CD4-positive, alpha-beta T cell treated with Interleukin-17A for 1 hour (primary cell): ENCODE measurements at regions not wholly inside any gene's neighbourhood (a gene's known extent, or its start where the extent isn't known, plus 50 kb on each side); places are given as distances from the start of the nearest gene placed in this dataset.
"Not testable (repeated sequence)": the region's sequence is repeated elsewhere in the genome, so short reads cannot be mapped to it uniquely, and the experiment has no call there.

ENCODE experiments used
- DNase-seq: peaks from one replicate; pipeline ENCODE4 v3.0.0-alpha.2; 2020

DNA sequence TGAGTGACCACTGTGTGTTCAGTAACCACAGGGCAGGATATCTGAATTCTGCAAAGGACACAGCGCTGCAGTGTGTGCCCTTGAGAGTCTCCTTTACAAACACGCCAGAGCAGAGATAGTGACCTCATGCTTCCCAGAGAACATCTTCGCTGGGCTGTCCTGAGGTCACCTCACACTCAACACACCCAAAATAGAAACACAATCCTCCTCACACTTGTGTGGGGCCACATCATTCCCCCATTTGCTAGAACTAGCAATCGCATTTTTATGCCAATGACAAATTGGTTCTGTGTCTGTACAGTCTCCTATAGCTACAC lies 140.1 kb upstream of the NRIP1 start:
- DNase-seq, result no peak

- DNase-seq, result no peak
Observed at GRCh38 chr21:15206514-15206913, 141.7 kb upstream of the NRIP1 start.

DNA sequence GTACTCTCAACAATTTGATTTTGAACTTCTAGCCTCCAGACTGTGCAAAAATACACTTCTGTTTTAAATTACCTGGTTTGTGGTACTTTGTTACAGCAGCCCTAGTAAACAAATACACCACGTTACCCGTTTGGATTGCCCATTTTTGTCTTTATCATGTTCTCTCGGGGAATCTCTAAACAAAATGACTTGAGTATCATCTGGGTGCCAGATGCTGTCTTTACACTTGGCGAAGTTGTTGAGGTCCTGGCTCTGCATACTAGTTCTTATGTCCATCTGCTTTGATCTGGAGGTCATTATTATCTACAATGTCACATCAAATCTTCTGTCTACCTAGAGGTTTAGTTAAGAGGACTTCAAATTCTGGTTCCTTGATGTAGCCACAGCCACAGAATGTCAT lies 142.4 kb upstream of the NRIP1 start:
- DNase-seq, result no peak

GRCh38 chr21:15207635-15208370 lies 143.0 kb upstream of the NRIP1 start:
- DNase-seq, result no peak

GRCh38 chr21:15208786-15209185 lies 144.0 kb upstream of the NRIP1 start:
- DNase-seq, result no peak

DNA sequence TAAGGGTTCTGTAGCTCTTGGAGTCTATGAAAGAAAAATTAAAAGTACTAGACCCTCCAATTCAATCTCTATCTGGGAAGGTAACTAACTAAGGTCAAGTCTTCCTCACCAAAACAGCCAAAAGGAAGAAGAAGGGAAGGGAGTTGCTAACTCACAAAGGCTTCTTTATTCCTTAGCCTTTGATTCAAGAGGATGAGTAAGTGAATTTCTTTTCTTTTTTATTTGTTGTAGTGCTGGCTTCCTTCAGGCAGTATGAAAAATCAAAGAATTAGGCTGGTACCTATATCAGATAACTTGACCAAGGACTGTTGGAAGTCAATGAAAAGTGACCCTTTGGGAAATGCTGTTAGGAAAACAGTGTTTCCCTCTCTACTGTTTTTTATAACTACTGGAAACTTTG lies 144.4 kb upstream of the NRIP1 start:
- DNase-seq, result no peak

DNA sequence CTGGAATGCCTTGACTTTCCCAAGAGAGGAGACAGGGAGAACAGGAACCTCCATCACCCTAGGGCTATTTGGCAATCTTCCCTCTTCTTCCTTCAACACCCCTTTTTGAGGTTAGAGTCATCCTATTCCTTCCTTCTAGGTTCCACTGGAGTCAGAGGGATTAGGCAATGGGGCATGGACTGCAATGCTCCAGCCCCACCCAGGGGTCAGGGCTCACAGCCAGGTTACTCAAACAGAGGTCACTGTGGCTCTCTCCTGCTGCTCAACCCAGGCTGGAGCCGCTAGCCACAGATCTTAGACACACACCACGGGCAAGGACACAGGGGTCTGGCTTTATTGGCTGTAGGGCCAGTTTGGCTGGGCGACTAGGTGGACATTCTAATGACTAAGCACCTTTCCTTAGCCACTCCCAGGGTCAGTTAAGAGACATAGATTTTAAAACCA lies 145.5 kb upstream of the NRIP1 start:
- DNase-seq, result no peak

DNA sequence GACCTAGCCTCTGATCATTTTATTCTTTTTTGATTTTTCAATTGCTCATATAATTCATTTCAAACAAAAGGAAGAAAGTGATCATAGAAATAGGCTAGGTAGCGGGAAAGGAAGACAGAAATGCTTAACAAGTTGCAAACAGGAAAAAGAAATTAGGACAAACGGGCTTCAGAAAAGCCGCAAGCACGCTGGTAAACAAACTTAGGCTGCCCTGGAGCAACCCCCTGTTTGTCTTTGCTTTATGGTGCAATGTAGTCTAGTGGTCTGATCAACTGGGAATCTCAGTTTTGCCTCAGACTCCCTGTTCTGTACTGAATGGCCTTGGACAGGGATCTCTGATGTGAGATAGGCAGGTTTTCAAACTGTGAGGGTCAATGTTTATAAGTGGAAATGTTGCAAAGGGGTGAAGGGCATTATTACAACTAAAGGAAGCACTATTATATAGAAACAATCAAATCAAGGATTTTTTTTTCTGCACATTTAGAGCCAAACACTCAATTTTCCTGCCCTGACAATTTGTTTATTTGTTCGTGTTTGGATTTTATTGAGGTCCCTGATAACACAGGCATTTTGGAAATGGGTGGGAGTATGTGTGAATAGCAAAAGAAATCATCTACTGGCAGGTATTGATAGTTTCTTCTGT lies 146.8 kb upstream of the NRIP1 start:
- no peak for DNase-seq

- DNase-seq, result no peak
Observed at GRCh38 chr21:15212206-15212605, 147.4 kb upstream of the NRIP1 start.

DNA sequence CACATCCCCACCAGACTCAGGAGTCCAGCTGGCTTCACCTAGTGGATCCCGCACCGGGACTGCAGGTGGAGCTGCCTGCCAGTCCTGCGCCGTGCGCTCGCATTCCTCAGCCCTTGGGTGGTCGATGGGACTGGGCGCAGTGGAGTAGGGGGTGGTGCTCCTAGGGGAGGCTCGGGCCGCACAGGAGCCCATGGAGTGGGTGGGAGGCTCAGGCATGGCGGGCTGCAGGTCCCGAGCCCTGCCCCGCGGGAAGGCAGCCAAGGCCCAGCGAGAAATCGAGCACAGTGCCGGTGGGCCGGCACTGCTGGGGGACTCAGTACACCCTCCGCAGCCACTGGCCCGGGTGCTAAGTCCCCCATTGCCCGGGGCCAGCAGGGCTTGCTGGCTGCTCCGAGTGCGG lies 153.7 kb upstream of the NRIP1 start:
- not testable (repeated sequence) for DNase-seq

DNA sequence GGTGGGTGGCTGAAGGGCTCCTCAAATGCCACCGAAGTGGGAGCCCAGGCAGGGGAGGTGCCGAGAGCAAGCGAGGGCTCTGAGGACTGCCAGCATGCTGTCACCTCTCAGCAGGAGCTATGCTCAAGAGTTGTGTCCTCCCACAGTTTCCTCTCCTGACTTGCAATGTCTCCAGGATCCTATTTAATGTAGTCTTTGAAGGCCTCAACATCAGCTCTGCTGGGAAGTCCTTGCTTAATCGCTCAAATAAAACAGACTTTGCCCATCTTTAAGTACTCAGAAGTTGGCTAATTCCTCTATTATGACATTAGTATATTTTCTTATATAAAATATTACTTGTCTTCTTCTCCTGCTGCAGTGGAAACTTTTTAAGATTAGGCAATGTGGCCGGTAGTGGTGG lies 154.2 kb upstream of the NRIP1 start:
- DNase-seq, result no peak

- no peak for DNase-seq
Observed at GRCh38 chr21:15219894-15220293, 155.1 kb upstream of the NRIP1 start.

DNA sequence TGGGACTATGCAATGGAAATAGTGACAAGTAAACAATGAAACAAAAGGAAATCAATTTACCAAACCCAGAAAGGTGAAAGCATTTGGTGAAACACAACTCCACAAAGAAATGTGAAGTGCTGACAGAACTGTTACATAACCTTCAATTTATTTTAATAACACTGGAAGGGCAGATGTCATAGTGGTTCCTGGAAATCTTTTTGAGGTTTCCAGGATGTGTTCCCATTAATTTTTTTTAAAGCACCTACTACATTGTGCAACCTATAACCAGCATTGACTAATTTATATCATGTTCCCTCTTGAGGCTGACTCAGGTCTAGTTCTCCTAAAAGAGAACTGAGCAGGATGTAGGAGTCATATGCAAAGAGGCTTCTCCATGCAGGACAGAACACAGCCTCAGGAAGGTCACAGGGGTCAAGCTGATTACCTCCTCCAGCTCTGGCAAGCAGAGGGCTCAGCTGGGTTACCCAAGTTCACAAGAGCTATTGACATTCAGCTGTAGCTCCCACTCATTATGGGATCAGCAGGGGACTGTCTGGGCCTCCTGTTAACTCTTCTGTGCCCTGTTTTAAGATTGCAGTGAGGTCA lies 157.1 kb upstream of the NRIP1 start:
- no peak for DNase-seq

DNA sequence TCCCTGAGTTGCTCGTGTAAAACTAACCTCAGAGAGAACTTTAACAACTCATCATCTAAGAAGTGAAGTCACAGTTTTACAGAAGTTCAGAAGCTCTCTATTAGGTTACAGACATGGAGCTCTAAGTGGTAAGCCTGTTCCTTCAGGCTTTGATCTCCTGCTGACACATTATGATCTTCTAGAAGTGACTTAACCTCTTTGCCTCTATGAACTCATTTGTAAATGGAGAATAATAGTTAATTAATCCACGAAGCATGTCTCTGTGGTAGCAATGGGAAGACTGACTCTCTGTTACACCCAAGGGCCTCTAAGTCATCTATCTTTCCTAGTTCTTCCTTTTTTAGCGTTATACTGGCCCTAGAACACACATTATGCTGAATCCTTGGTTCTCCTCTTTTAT lies 157.9 kb upstream of the NRIP1 start:
- DNase-seq, result no peak

- no peak for DNase-seq
Observed at GRCh38 chr21:15224346-15225086, 159.7 kb upstream of the NRIP1 start.

DNA sequence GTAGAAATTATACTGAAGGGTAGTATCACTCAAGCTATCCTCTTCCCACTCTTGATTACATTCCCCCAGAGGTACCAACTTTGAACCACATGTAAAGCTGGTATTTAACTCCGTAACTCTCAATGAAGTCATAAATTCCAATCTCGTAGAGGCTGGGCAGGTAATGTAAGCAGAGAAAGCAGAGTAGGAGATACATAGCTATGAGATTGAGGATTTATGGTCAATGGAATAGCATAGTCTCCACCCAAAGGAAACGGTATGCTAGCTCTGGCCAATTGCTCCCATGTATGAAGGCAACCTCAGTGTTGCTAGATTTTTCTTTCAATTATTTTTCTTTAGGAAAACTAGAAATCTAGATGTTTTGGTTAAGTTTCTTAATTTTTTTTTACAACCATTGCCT lies 163.1 kb upstream of the NRIP1 start:
- DNase-seq, result no peak

DNA sequence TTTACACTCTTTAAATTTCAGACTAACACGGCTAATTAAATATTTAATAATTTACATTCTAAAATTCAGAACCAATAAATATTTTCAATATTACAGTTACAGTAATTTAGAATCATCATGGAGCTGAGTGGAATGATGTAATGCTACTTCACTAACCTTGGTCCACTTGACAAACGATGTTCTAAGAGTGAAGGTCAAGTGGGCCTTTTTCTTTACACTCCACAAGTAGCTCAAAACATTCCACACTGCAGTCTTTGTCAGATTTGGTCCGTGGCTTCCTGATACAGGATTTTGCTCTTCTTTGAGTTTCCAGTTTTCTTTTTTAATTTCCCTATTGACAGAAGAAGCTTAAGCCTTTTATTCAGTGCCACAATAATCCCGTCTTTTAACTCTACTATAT lies 164.6 kb upstream of the NRIP1 start:
- DNase-seq, result no peak

GRCh38 chr21:15233611-15234010 lies 168.8 kb upstream of the NRIP1 start:
- no peak for DNase-seq

DNA sequence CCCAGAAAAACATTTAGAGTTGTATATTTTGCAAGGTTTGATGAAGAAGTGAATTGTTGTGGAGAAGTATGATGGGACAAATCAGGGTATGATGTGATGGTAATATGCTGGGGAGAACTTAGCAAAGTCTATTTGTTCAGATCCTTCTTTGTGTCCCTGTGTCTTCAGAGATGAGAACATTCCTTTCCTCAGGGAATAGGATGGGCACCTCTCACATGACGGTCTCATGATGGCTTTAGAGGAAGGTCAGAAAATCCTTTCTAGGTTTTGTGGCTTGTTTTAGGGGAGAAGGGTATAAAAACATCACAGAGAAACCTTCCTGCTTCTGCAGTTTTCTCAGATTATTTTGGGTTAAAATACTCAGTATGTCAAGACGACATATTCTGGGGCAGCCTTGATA lies 171.3 kb upstream of the NRIP1 start:
- no peak for DNase-seq

DNA sequence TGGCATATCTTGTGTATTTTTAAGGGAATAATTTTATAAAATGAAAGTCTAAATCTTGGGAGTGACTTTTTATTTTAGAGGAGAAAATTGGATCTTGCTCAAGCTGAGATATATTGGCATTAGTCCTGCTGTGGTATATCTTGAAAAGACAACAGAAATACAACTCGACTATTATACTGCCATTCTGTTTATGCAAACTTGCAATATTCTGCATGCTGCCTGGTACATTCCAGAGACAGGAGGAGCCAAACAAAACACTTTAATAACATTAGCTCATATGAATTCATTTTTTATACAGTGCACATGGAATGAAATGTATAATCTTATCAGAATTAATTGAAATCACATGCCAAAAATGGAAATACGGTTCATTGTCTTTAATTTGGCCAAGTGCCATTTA lies 176.0 kb upstream of the NRIP1 start:
- DNase-seq, result no peak

GRCh38 chr21:15241997-15242736 lies 177.4 kb upstream of the NRIP1 start:
- no peak for DNase-seq

- no peak for DNase-seq
Observed at GRCh38 chr21:15242906-15243305, 178.1 kb upstream of the NRIP1 start.

- no peak for DNase-seq
Observed at GRCh38 chr21:15243406-15243805, 178.6 kb upstream of the NRIP1 start.
